Gastrocnemius medialis (tissue), 4 donors: ENCODE measurements at regions not wholly inside any gene's neighbourhood (a gene's known extent, or its start where the extent isn't known, plus 50 kb on each side); places are given as distances from the start of the nearest gene placed in this dataset.

Experiments
- CTCF ChIP-seq, 5 experiments: fragments of 450-650 bp in 3 of 5; fragments of 200-600 bp in 2 of 5; sonication (generic) in 2 of 5; IDR thresholded peaks in 4 of 5; conservative IDR thresholded peaks in 1 of 5; 1 replicate in 4 of 5; 2 replicates in 1 of 5; pipeline ENCODE4 v1.5.1; 2016 to 2019; ENCODE audit warnings: antibody characterized with exemption in 5 of 5, mild to moderate bottlenecking in 3 of 5, moderate library complexity in 3 of 5
- POLR2A ChIP-seq, 2 donors: fragments of 450-650 bp; IDR thresholded peaks; one replicate each; pipeline ENCODE4 v1.6.1; 2017; ENCODE audit warnings: antibody characterized with exemption in 2 of 2, mild to moderate bottlenecking in 2 of 2, moderate library complexity in 2 of 2

GRCh38 chr1:238913210-238913609 lies 473.2 kb upstream of the CHRM3 start:
- no peak for TF ChIP-seq CTCF (IDR thresholded peaks at IDR 0.05 in 4 of 5, conservative IDR thresholded peaks at IDR 0.05 in 1 of 5)
- TF ChIP-seq POLR2A (IDR thresholded peaks at IDR 0.05): no peak
